H1 (cell line): ENCODE measurements at regions not wholly inside any gene's neighbourhood (a gene's known extent, or its start where the extent isn't known, plus 50 kb on each side); places are given as distances from the start of the nearest gene placed in this dataset.

ENCODE experiments used
- CTCF ChIA-PET: fragments of 300-600 bp; sonication (Branson Sonifier 250); formaldehyde crosslinking; loops from one replicate; lab custom pipeline; 2021; ENCODE audit not compliant: partially characterized antibody; lab: Charles Lee
- POLR2A ChIA-PET: fragments of 300-600 bp; sonication (Branson Sonifier 250); formaldehyde crosslinking; loops from one replicate; lab custom pipeline; 2021; ENCODE audit warnings: inconsistent platforms; ENCODE audit not compliant: partially characterized antibody; lab: Charles Lee
- DNase-seq, 2 experiments: peaks; one replicate each; pipeline versions ENCODE4 v3.0.0 to v3.0.0-alpha.2; 2010 to 2022; ENCODE audit warnings: low spot score in 2 of 2, low read depth in 1 of 2, mixed read lengths in 1 of 2
- FAIRE-seq: peaks from 2 replicates; lab custom pipeline; 2011; peaks lifted over from hg19 to GRCh38; lab: Jason Lieb, UNC
- H2AFZ ChIP-seq: 2 replicates; pipeline ENCODE4 v1.8.1; 2012; ENCODE audit warnings: low read length, inconsistent platforms
- H2AK5ac ChIP-seq: 2 replicates; pipeline ENCODE4 v1.6.1; 2013; ENCODE audit warnings: low read depth, low read length
- H2BK120ac ChIP-seq: replicated peaks from 2 replicates; pipeline ENCODE3; 2013; ENCODE audit warnings: low read depth, low read length, inconsistent platforms
- H2BK12ac ChIP-seq: 2 replicates; pipeline ENCODE4 v1.6.1; 2013; ENCODE audit warnings: low read depth, low read length
- H2BK15ac ChIP-seq: 2 replicates; pipeline ENCODE4 v1.6.1; 2013; ENCODE audit warnings: low read length
- H2BK20ac ChIP-seq: 2 replicates; pipeline ENCODE4 v1.6.1; 2013; ENCODE audit warnings: low read length
- H2BK5ac ChIP-seq: 2 replicates; pipeline ENCODE4 v1.6.1; 2013; ENCODE audit warnings: low read depth, low read length
- H3K14ac ChIP-seq: 2 replicates; pipeline ENCODE4 v1.6.1; 2013; ENCODE audit warnings: inconsistent platforms; ENCODE audit not compliant: insufficient read length
- H3K18ac ChIP-seq: 2 replicates; pipeline ENCODE4 v1.6.1; 2013; ENCODE audit warnings: low read length; ENCODE audit errors: extremely low read depth
- H3K23ac ChIP-seq: 2 replicates; pipeline ENCODE4 v1.6.1; 2013; ENCODE audit warnings: inconsistent platforms; ENCODE audit not compliant: insufficient read length
- H3K23me2 ChIP-seq: 2 replicates; pipeline ENCODE4 v1.6.1; 2013; ENCODE audit warnings: low read depth, low read length
- H3K27ac ChIP-seq: 2 replicates; pipeline ENCODE4 v1.6.1; 2011; ENCODE audit warnings: low read depth, low read length, inconsistent platforms
- H3K27me3 ChIP-seq, 4 experiments: replicated peaks in 1 of 4; 1 replicate in 1 of 4; 2 replicates in 3 of 4; pipeline versions ENCODE4 v1.6.1 to v1.8.1; 2011 to 2013; ENCODE audit warnings: low read length in 3 of 4, mild to moderate bottlenecking in 3 of 4, inconsistent platforms in 2 of 4, mixed read lengths in 2 of 4, moderate library complexity in 1 of 4; ENCODE audit not compliant: control insufficient read depth in 3 of 4, insufficient read depth in 3 of 4; ENCODE audit errors: extremely low read depth in 1 of 4
- H3K36me3 ChIP-seq, 4 experiments: 2 replicates each; pipeline versions ENCODE4 v1.6.1 to v1.8.1; 2011 to 2013; ENCODE audit warnings: mild to moderate bottlenecking in 4 of 4, low read length in 3 of 4, moderate library complexity in 2 of 4, control low read depth in 1 of 4, inconsistent platforms in 1 of 4; ENCODE audit not compliant: insufficient read depth in 4 of 4, control insufficient read depth in 2 of 4
- H3K4ac ChIP-seq: replicated peaks from 2 replicates; pipeline ENCODE3; 2013; ENCODE audit warnings: low read length, low read depth, mixed read lengths, inconsistent platforms; ENCODE audit not compliant: insufficient read length
- H3K4me1 ChIP-seq, 4 experiments: replicated peaks in 1 of 4; 1 replicate in 1 of 4; 2 replicates in 3 of 4; pipeline versions ENCODE4 v1.6.1 to v1.8.1; 2011 to 2013; ENCODE audit warnings: low read length in 3 of 4, inconsistent platforms in 2 of 4, mixed read lengths in 1 of 4; ENCODE audit not compliant: insufficient read depth in 4 of 4, control insufficient read depth in 3 of 4
- H3K4me2 ChIP-seq, 2 experiments: 2 replicates each; pipeline versions ENCODE4 v1.6.1 to v1.8.1; 2011 to 2013; ENCODE audit warnings: low read depth in 2 of 2, low read length in 2 of 2, control low read depth in 1 of 2, inconsistent platforms in 1 of 2, mild to moderate bottlenecking in 1 of 2; ENCODE audit not compliant: insufficient read depth in 1 of 2
- H3K4me3 ChIP-seq, 4 experiments: fragments of 200-600, 300-600 bp in 1 of 4; sonication (generic), shearing (Covaris generic), sonication (Bioruptor Twin) in 1 of 4; 2 replicates each; pipeline versions ENCODE4 v1.5.1 to v1.8.1; 2011 to 2016; ENCODE audit warnings: low read length in 4 of 4, low read depth in 3 of 4, control low read depth in 2 of 4, inconsistent platforms in 2 of 4, mild to moderate bottlenecking in 2 of 4, mixed read lengths in 1 of 4, moderate library complexity in 1 of 4; ENCODE audit not compliant: insufficient read depth in 2 of 4; ENCODE audit errors: extremely low read depth in 1 of 4
- H3K56ac ChIP-seq: replicated peaks from 2 replicates; pipeline ENCODE3; 2013; ENCODE audit warnings: low read depth, mild to moderate bottlenecking, mixed read lengths, low read length, inconsistent platforms; ENCODE audit not compliant: insufficient read length
- H3K79me1 ChIP-seq: 2 replicates; pipeline ENCODE4 v1.6.1; 2013; ENCODE audit warnings: low read depth, low read length, control low read depth
- H3K79me2 ChIP-seq, 2 experiments: 2 replicates each; pipeline versions ENCODE4 v1.6.1 to v1.8.1; 2012 to 2013; ENCODE audit warnings: low read length in 2 of 2, mild to moderate bottlenecking in 2 of 2, inconsistent platforms in 1 of 2; ENCODE audit not compliant: insufficient read depth in 2 of 2, control insufficient read depth in 1 of 2
- H3K9ac ChIP-seq, 4 experiments: replicated peaks in 1 of 4; 1 replicate in 1 of 4; 2 replicates in 3 of 4; pipeline versions ENCODE4 v1.6.1 to v1.8.1; 2011 to 2013; ENCODE audit warnings: low read depth in 3 of 4, low read length in 3 of 4, control low read depth in 2 of 4, mild to moderate bottlenecking in 2 of 4, moderate library complexity in 2 of 4, inconsistent platforms in 1 of 4; ENCODE audit errors: extremely low read depth in 1 of 4
- H3K9me3 ChIP-seq, 2 experiments: 2 replicates each; pipeline versions ENCODE4 v1.6.1 to v1.8.1; 2012 to 2013; ENCODE audit warnings: mild to moderate bottlenecking in 2 of 2, moderate library complexity in 2 of 2, control low read depth in 1 of 2, inconsistent platforms in 1 of 2, low read depth in 1 of 2, low read length in 1 of 2, mixed read lengths in 1 of 2; ENCODE audit not compliant: insufficient read depth in 2 of 2
- H4K20me1 ChIP-seq, 2 experiments: replicated peaks in 1 of 2; 2 replicates each; pipeline versions ENCODE3 to v1.8.1; 2011 to 2013; ENCODE audit warnings: inconsistent platforms in 2 of 2, low read length in 2 of 2, mild to moderate bottlenecking in 1 of 2; ENCODE audit not compliant: insufficient read depth in 2 of 2, control insufficient read depth in 1 of 2
- H4K5ac ChIP-seq: 2 replicates; pipeline ENCODE4 v1.6.1; 2013; ENCODE audit warnings: low read length, low read depth, mixed read lengths, inconsistent platforms; ENCODE audit not compliant: insufficient read length
- H4K8ac ChIP-seq: 2 replicates; pipeline ENCODE4 v1.8.0; 2013; ENCODE audit warnings: mild to moderate bottlenecking, moderate library complexity, low read length, inconsistent platforms; ENCODE audit not compliant: insufficient read depth; ENCODE audit errors: extremely low read depth
- H4K91ac ChIP-seq: replicated peaks from 2 replicates; pipeline ENCODE3; 2013; ENCODE audit warnings: low read length, mixed read lengths, inconsistent platforms; ENCODE audit not compliant: insufficient read length
- E2F6 ChIP-seq: IDR thresholded peaks from 2 replicates; pipeline ENCODE4 v1.6.1; 2012; ENCODE audit warnings: inconsistent platforms
- NANOG ChIP-seq: IDR thresholded peaks from 2 replicates; pipeline ENCODE4 v1.6.1; 2011; ENCODE audit warnings: low read length, low read depth, mild to moderate bottlenecking, inconsistent platforms; ENCODE audit not compliant: insufficient read depth, poor library complexity, severe bottlenecking
- USF2 ChIP-seq: IDR thresholded peaks from 2 replicates; pipeline ENCODE4 v1.6.1; 2011; ENCODE audit warnings: low read length, improper control_type of control experiment
- WGBS, 2 experiments: shearing (Covaris generic) in 1 of 2; methylation state at CpG; one replicate each; pipeline versions ENCODE4 v1.1.6 to v1.1.7; 2013 to 2015; ENCODE audit warnings: low lambda C conversion rate in 2 of 2, mixed read lengths in 2 of 2, inconsistent platforms in 1 of 2, low coverage in 1 of 2, missing lambda C conversion rate in 1 of 2; ENCODE audit not compliant: insufficient replicate concordance in 2 of 2, insufficient coverage in 1 of 2, insufficient read length in 1 of 2; ENCODE audit errors: extremely low coverage in 1 of 2, missing lambda C conversion rate in 1 of 2; 5-methylcytosine and 5-hydroxymethylcytosine counted together

- no peak overlapping the region for H4K8ac ChIP-seq
- CTCF ChIA-PET, result no interaction called here
- no peak overlapping the region for H2BK15ac ChIP-seq
Observed at GRCh38 chr18:77820472-77820871, 570.8 kb downstream of the GALR1 start.

More at GRCh38 chr18:77820472-77820871, 570.8 kb downstream of the GALR1 start:
- Histone ChIP-seq H2AK5ac (no peak overlapping the region), H3K4me2 (no peak overlapping the region), H3K56ac (no peak overlapping the region), H2AFZ (no peak overlapping the region), H3K79me1 (no peaks in the 10 kb centered on the region), H3K27ac (no peak overlapping the region), H3K23ac (no peak overlapping the region), H3K4me1 (no peaks in the 10 kb centered on the region; a peak in 1 of 7 replicates), H3K9ac (no peak overlapping the region), H2BK5ac (no peak overlapping the region), H3K9me3 (0 out of 4 replicates have a peak, but pooled peaks cover 0 to 9% of the 10 kb centered on the region in 2 experiments), H2BK20ac (no peak overlapping the region), H3K18ac (no peak overlapping the region), H4K91ac (no peak overlapping the region), H2BK12ac (no peak overlapping the region), H2BK120ac (no peak overlapping the region), H3K79me2 (no peaks in the 10 kb centered on the region), H3K27me3 (no peaks in the 10 kb centered on the region), H4K20me1 (no peaks in the 10 kb centered on the region), H3K4me3 (no peak overlapping the region), H4K5ac (no peak overlapping the region), H3K14ac (no peak overlapping the region), H3K4ac (no peak overlapping the region), H3K23me2 (no peaks in the 10 kb centered on the region), H3K36me3 (no peaks in the 10 kb centered on the region)
- TF ChIP-seq NANOG (no peak), E2F6 (no peak), USF2 (no peak)
- no peak for DNase-seq
- FAIRE-seq, result no peak
- POLR2A ChIA-PET, result no interaction called here
- 93% methylated on average over 14 of the region's 14 CpGs; no CpG with 5 or more reads in 1 of the 2 experiments for WGBS, 2 experiments
